ENCODE measurements at regions not wholly inside any gene's neighbourhood (a gene's known extent, or its start where the extent isn't known, plus 50 kb on each side); places are given as distances from the start of the nearest gene placed in this dataset.

GRCh38 chr11:11089805-11090204, 232.0 kb upstream of the ZBED5 start:
- no peak for TF ChIP-seq CREB1 (IDR thresholded peaks at IDR 0.05; ENCODE audit: low read depth)
- TF ChIP-seq TAF1 (IDR thresholded peaks at IDR 0.05; ENCODE audit: low read depth): no peak
- no peak for TF ChIP-seq REST (IDR thresholded peaks at IDR 0.05; ENCODE audit: low read depth)
- TF ChIP-seq CEBPB (IDR thresholded peaks at IDR 0.05): no peak
- TF ChIP-seq YY1 (IDR thresholded peaks at IDR 0.05; ENCODE audit: low read depth): no peak
- TF ChIP-seq MAX (IDR thresholded peaks at IDR 0.05): no peak
- TF ChIP-seq EP300 (IDR thresholded peaks at IDR 0.05; ENCODE audit: borderline replicate concordance): no peak
- TF ChIP-seq FOXM1 (IDR thresholded peaks at IDR 0.05; ENCODE audit: borderline replicate concordance, low read depth): no peak
- TF ChIP-seq, protein P1, sequence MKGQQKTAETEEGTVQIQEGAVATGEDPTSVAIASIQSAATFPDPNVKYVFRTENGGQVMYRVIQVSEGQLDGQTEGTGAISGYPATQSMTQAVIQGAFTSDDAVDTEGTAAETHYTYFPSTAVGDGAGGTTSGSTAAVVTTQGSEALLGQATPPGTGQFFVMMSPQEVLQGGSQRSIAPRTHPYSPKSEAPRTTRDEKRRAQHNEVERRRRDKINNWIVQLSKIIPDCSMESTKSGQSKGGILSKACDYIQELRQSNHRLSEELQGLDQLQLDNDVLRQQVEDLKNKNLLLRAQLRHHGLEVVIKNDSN (IDR thresholded peaks at IDR 0.05): no peak
- no peak for TF ChIP-seq ZBTB7A (IDR thresholded peaks at IDR 0.05; ENCODE audit: low read depth)
- TF ChIP-seq RAD21 (IDR thresholded peaks at IDR 0.05; ENCODE audit: low read depth): no peak

Measured in Ishikawa (cell line).